Thyroid gland (tissue), 4 donors: ENCODE measurements at regions not wholly inside any gene's neighbourhood (a gene's known extent, or its start where the extent isn't known, plus 50 kb on each side); places are given as distances from the start of the nearest gene placed in this dataset.

Source experiments
- POLR2A ChIP-seq, 2 donors: fragments of 450-650 bp; IDR thresholded peaks; one replicate each; pipeline ENCODE4 v1.6.1; 2017; ENCODE audit warnings: antibody characterized with exemption in 2 of 2, mild to moderate bottlenecking in 2 of 2, moderate library complexity in 1 of 2
- TF ChIP-seq, protein P1 (sequence below), 6 experiments: fragments of 200-600 bp in 3 of 6; fragments of 450-650 bp in 3 of 6; sonication (generic) in 3 of 6; IDR thresholded peaks; one replicate each; pipeline ENCODE4 v1.5.1; 2016 to 2019; ENCODE audit warnings: antibody characterized with exemption in 6 of 6, mild to moderate bottlenecking in 2 of 6, inconsistent platforms in 1 of 6, moderate library complexity in 1 of 6

GRCh38 chr3:11928381-11928780 lies 75.8 kb upstream of the SYN2 start:
- TF ChIP-seq, protein P1, sequence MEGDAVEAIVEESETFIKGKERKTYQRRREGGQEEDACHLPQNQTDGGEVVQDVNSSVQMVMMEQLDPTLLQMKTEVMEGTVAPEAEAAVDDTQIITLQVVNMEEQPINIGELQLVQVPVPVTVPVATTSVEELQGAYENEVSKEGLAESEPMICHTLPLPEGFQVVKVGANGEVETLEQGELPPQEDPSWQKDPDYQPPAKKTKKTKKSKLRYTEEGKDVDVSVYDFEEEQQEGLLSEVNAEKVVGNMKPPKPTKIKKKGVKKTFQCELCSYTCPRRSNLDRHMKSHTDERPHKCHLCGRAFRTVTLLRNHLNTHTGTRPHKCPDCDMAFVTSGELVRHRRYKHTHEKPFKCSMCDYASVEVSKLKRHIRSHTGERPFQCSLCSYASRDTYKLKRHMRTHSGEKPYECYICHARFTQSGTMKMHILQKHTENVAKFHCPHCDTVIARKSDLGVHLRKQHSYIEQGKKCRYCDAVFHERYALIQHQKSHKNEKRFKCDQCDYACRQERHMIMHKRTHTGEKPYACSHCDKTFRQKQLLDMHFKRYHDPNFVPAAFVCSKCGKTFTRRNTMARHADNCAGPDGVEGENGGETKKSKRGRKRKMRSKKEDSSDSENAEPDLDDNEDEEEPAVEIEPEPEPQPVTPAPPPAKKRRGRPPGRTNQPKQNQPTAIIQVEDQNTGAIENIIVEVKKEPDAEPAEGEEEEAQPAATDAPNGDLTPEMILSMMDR (IDR thresholded peaks at IDR 0.05), result no peak
- no peak for TF ChIP-seq POLR2A (IDR thresholded peaks at IDR 0.05)
